IMR-90 (cell line): ENCODE measurements at regions not wholly inside any gene's neighbourhood (a gene's known extent, or its start where the extent isn't known, plus 50 kb on each side); places are given as distances from the start of the nearest gene placed in this dataset.

Experiments
- ATAC-seq: fragments of 200-7000 bp; cut with Tn5 transposase; 2 replicates; pipeline ENCODE4 v1.9.1; 2020; ENCODE audit warnings: low read depth, mild to moderate bottlenecking, moderate library complexity
- BruUV-seq: library from RNA; stranded (reverse); fragments of 400-500 nt; replicated peaks from 2 replicates; lab custom pipeline; 2021; lab: Mats Ljungman, UMichigan
- CTCF ChIA-PET: fragments of 300-600 bp; formaldehyde crosslinking; extraction: SDS; loops from one replicate; lab custom pipeline; 2021; ENCODE audit warnings: antibody characterized with exemption; lab: Yijun Ruan, JAX
- POLR2A ChIA-PET: fragments of 300-600 bp; sonication (Branson Sonifier 250); formaldehyde crosslinking; loops from one replicate; lab custom pipeline; 2022; ENCODE audit warnings: antibody characterized with exemption; ENCODE audit not compliant: unreplicated experiment; lab: Charles Lee
- DNase-seq: peaks from one replicate; pipeline ENCODE4 v3.0.0; 2013
- H2AFZ ChIP-seq: replicated peaks from 2 replicates; pipeline ENCODE3; 2013; ENCODE audit warnings: low read length, mild to moderate bottlenecking; ENCODE audit not compliant: poor library complexity
- H2AK5ac ChIP-seq: 2 replicates; pipeline ENCODE4 v1.6.1; 2013; ENCODE audit warnings: low read depth, low read length, inconsistent platforms
- H2AK9ac ChIP-seq: replicated peaks from 2 replicates; pipeline ENCODE3; 2013; ENCODE audit warnings: mild to moderate bottlenecking, low read depth, low read length, moderate library complexity; ENCODE audit not compliant: poor library complexity
- H2BK120ac ChIP-seq: 2 replicates; pipeline ENCODE4 v1.6.1; 2013; ENCODE audit warnings: low read depth, low read length, inconsistent platforms
- H2BK15ac ChIP-seq: 3 replicates; pipeline ENCODE4 v1.6.1; 2013; ENCODE audit warnings: low read depth, low read length, inconsistent platforms
- H2BK20ac ChIP-seq: 2 replicates; pipeline ENCODE4 v1.6.1; 2013; ENCODE audit warnings: low read depth, mild to moderate bottlenecking, inconsistent platforms, low read length, moderate library complexity
- H2BK5ac ChIP-seq: 2 replicates; pipeline ENCODE4 v1.6.1; 2013; ENCODE audit warnings: mild to moderate bottlenecking, low read depth, low read length, inconsistent platforms; ENCODE audit not compliant: poor library complexity, severe bottlenecking
- H3K14ac ChIP-seq: replicated peaks from 2 replicates; pipeline ENCODE4 v1.6.1; 2013; ENCODE audit warnings: low read depth, low read length, inconsistent platforms
- H3K18ac ChIP-seq: 2 replicates; pipeline ENCODE4 v1.6.1; 2013; ENCODE audit warnings: low read depth, low read length, control low read depth
- H3K23ac ChIP-seq: 2 replicates; pipeline ENCODE4 v1.6.1; 2013; ENCODE audit warnings: low read depth, low read length, inconsistent platforms
- H3K27ac ChIP-seq: 2 replicates; pipeline ENCODE4 v1.5.1; 2013; ENCODE audit warnings: mild to moderate bottlenecking, control low read depth, low read length; ENCODE audit not compliant: insufficient read depth
- H3K27me3 ChIP-seq: 2 replicates; pipeline ENCODE4 v1.6.1; 2013; ENCODE audit warnings: low read length; ENCODE audit not compliant: control insufficient read depth, insufficient read depth
- H3K36me3 ChIP-seq: 2 replicates; pipeline ENCODE4 v1.6.1; 2013; ENCODE audit warnings: low read length, mixed read lengths; ENCODE audit not compliant: control insufficient read depth, insufficient read depth
- H3K4ac ChIP-seq: 2 replicates; pipeline ENCODE4 v1.6.1; 2013; ENCODE audit warnings: low read depth, low read length, inconsistent platforms
- H3K4me1 ChIP-seq: 2 replicates; pipeline ENCODE4 v1.6.1; 2013; ENCODE audit warnings: low read length, mixed read lengths; ENCODE audit not compliant: control insufficient read depth, insufficient read depth
- H3K4me2 ChIP-seq: 2 replicates; pipeline ENCODE4 v1.6.1; 2013; ENCODE audit warnings: low read depth, mild to moderate bottlenecking, control low read depth, low read length, moderate library complexity
- H3K4me3 ChIP-seq: 2 replicates; pipeline ENCODE4 v1.5.1; 2013; ENCODE audit warnings: low read depth, mild to moderate bottlenecking, control low read depth, low read length, moderate library complexity; ENCODE audit not compliant: insufficient read depth
- H3K56ac ChIP-seq: 2 replicates; pipeline ENCODE4 v1.6.1; 2013; ENCODE audit warnings: low read length, inconsistent platforms; ENCODE audit not compliant: insufficient read depth; ENCODE audit errors: extremely low read depth
- H3K79me1 ChIP-seq, 2 experiments: 2 replicates each; pipeline ENCODE4 v1.6.1; 2013; ENCODE audit warnings: low read length in 2 of 2, inconsistent platforms in 1 of 2, low read depth in 1 of 2
- H3K9ac ChIP-seq: 2 replicates; pipeline ENCODE4 v1.6.1; 2013; ENCODE audit warnings: low read depth, low read length, control low read depth
- H3K9me1 ChIP-seq: 2 replicates; pipeline ENCODE4 v1.6.1; 2013; ENCODE audit warnings: low read length, inconsistent platforms; ENCODE audit not compliant: insufficient read depth
- H3K9me3 ChIP-seq: 2 replicates; pipeline ENCODE4 v1.6.1; 2013; ENCODE audit warnings: low read length; ENCODE audit not compliant: control insufficient read depth, insufficient read depth
- H4K20me1 ChIP-seq: 2 replicates; pipeline ENCODE4 v1.6.1; 2013; ENCODE audit warnings: low read length, inconsistent platforms; ENCODE audit not compliant: insufficient read depth
- H4K5ac ChIP-seq: 2 replicates; pipeline ENCODE4 v1.6.1; 2013; ENCODE audit warnings: mild to moderate bottlenecking, low read depth, low read length, control low read depth
- H4K8ac ChIP-seq, 2 experiments: 2 replicates each; pipeline ENCODE4 v1.6.1; 2013; ENCODE audit warnings: low read depth in 2 of 2, low read length in 2 of 2, control low read depth in 1 of 2, inconsistent platforms in 1 of 2
- H4K91ac ChIP-seq: 2 replicates; pipeline ENCODE4 v1.6.1; 2013; ENCODE audit warnings: low read depth, low read length, inconsistent platforms; ENCODE audit not compliant: insufficient read depth
- CHD1 ChIP-seq: IDR thresholded peaks from 2 replicates; pipeline ENCODE4 v1.6.1; 2012; ENCODE audit warnings: low read depth, low read length, improper control_type of control experiment
- FOS ChIP-seq: fragments of 150-350 bp; IDR thresholded peaks from 2 replicates; pipeline ENCODE4 v1.6.1; 2016; ENCODE audit warnings: low read depth, low read length
- RCOR1 ChIP-seq: IDR thresholded peaks from 2 replicates; pipeline ENCODE4 v1.6.1; 2012; ENCODE audit warnings: mild to moderate bottlenecking, low read length, improper control_type of control experiment; ENCODE audit not compliant: insufficient replicate concordance
- WGBS, 2 experiments: methylation state at CpG; one replicate each; pipeline versions ENCODE4 v1.1.5 to v1.1.7; 2013; ENCODE audit warnings: missing lambda C conversion rate in 2 of 2; ENCODE audit not compliant: insufficient read length in 1 of 2; ENCODE audit errors: extremely low coverage in 2 of 2; 5-methylcytosine and 5-hydroxymethylcytosine counted together
- dilution Hi-C: fragments of 300-500 bp; cut with HindIII; formaldehyde crosslinking; loops from one replicate; pipeline ENCODE4 v1.14.3; 2018; ENCODE audit warnings: low sequenced_read_pairs; ENCODE audit not compliant: unreplicated experiment
- in situ Hi-C: fragments of 300-500 bp; cut with MboI; formaldehyde crosslinking; loops from 3 replicates; pipeline ENCODE4 v1.14.3; 2019; ENCODE audit warnings: low sequenced_read_pairs, inconsistent platforms, mixed read lengths
- intact Hi-C: fragments of 100-400 bp; cut with micrococcal nuclease; formaldehyde crosslinking; loops from 2 replicates; pipeline ENCODE4 v1.10.0; 2022
- TF ChIP-seq, protein P1 (sequence below): fragments of 150-350 bp; IDR thresholded peaks from 2 replicates; pipeline ENCODE4 v1.6.1; 2017; ENCODE audit warnings: mild to moderate bottlenecking, antibody characterized with exemption, low read length, low read depth

DNA sequence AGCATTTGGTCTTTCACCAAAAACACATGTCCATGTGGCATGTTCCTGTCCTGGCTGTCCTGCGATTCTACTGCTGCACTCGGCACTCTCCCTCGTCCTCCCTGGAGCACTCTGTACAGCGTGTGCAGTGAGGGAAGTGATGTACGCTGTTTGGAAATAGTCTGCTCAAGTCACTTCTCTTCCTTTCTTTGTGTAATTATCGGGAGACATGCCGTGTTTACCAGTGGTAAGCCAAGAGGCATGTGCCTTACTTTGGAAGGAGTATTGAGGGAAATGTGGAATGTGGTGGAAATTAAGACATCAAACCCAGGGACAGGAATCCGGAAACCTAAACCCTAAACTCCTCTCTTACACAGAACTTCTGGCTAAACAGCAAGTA, 268.5 kb upstream of the FOXQ1 start (continued):
- TF ChIP-seq, protein P1, sequence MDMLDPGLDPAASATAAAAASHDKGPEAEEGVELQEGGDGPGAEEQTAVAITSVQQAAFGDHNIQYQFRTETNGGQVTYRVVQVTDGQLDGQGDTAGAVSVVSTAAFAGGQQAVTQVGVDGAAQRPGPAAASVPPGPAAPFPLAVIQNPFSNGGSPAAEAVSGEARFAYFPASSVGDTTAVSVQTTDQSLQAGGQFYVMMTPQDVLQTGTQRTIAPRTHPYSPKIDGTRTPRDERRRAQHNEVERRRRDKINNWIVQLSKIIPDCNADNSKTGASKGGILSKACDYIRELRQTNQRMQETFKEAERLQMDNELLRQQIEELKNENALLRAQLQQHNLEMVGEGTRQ, result no peak

GRCh38 chr6:1042583-1043457, 269.1 kb upstream of the FOXQ1 start:
- intact Hi-C loops, result no loop called here
- WGBS, 2 experiments, result 68% methylated on average over 2 of the region's 15 CpGs; no CpG with 5 or more reads in 1 of the 2 experiments
- H4K20me1 ChIP-seq, result no peaks in the 10 kb centered on the region
- H3K79me1 ChIP-seq, result no peaks in the 10 kb centered on the region
- H4K5ac ChIP-seq, result no peak overlapping the region
- no peak overlapping the region for H3K4me2 ChIP-seq
- no peak overlapping the region for H3K9ac ChIP-seq
- ChIA-PET CTCF (no interaction called here), POLR2A (no interaction called here)
- H2BK120ac ChIP-seq, result no peak overlapping the region
- H3K14ac ChIP-seq, result no peak overlapping the region
- H3K4me1 ChIP-seq, result no peaks in the 10 kb centered on the region
- no peak overlapping the region for H4K91ac ChIP-seq
- DNase-seq, result no peak
- H2AFZ ChIP-seq, result no peak overlapping the region
- no peak overlapping the region for H2AK5ac ChIP-seq
- no peak overlapping the region for H3K27ac ChIP-seq
- no peaks in the 10 kb centered on the region for H3K36me3 ChIP-seq
- no peaks in the 10 kb centered on the region for H3K9me1 ChIP-seq
- H2AK9ac ChIP-seq, result no peak overlapping the region
- no peak overlapping the region for H3K18ac ChIP-seq
- in situ Hi-C loops, result no loop called here
- H2BK15ac ChIP-seq, result no peak overlapping the region
- no peak overlapping the region for H2BK20ac ChIP-seq
- H3K23ac ChIP-seq, result no peak overlapping the region
- no peak overlapping the region for H4K8ac ChIP-seq
- no peak overlapping the region for H3K4ac ChIP-seq
- no peak overlapping the region for H3K4me3 ChIP-seq
- BruUV-seq, result no TSS peak
- H3K56ac ChIP-seq, result no peak overlapping the region
- dilution Hi-C loops, result no loop called here
- H3K27me3 ChIP-seq, result peaks cover 42% of the 10 kb centered on the region
- TF ChIP-seq RCOR1 (no peak), FOS (no peak), CHD1 (no peak)
- ATAC-seq, result no peak
- no peak overlapping the region for H2BK5ac ChIP-seq
- H3K9me3 ChIP-seq, result no peaks in the 10 kb centered on the region; the same call in 1 of the 2 replicates
